HG02981 (cell line): ENCODE measurements at regions not wholly inside any gene's neighbourhood (a gene's known extent, or its start where the extent isn't known, plus 50 kb on each side); places are given as distances from the start of the nearest gene placed in this dataset.
"Not testable (repeated sequence)": the region's sequence is repeated elsewhere in the genome, so short reads cannot be mapped to it uniquely, and the experiment has no call there.

Experiments used
- ATAC-seq: cut with Tn5 transposase; IDR thresholded peaks from one replicate; pipeline ENCODE4 v1.9.1; 2021; ENCODE audit warnings: mild to moderate bottlenecking, moderate library complexity; ENCODE audit not compliant: unreplicated experiment

- no peak for ATAC-seq
Measured at GRCh38 chr2:106293271-106293783, 99.2 kb upstream of the UXS1 start.

- no peak for ATAC-seq
Measured at GRCh38 chr2:106292627-106293026, 98.5 kb upstream of the UXS1 start.

- no peak for ATAC-seq
Measured at GRCh38 chr2:106288873-106289272, 94.8 kb upstream of the UXS1 start.

GRCh38 chr2:106285237-106285829 is 91.2 kb upstream of the UXS1 start:
- ATAC-seq = no peak

- ATAC-seq = no peak
Measured at GRCh38 chr2:106284691-106285202, 90.6 kb upstream of the UXS1 start.

- no peak for ATAC-seq
Measured at GRCh38 chr2:106284255-106284654, 90.2 kb upstream of the UXS1 start.

GRCh38 chr2:106283228-106284152 is 89.4 kb upstream of the UXS1 start:
- not testable (repeated sequence) for ATAC-seq

- no peak for ATAC-seq
Measured at GRCh38 chr2:106282462-106283170, 88.5 kb upstream of the UXS1 start.

- ATAC-seq = not testable (repeated sequence)
Measured at GRCh38 chr2:106281907-106282430, 87.9 kb upstream of the UXS1 start.

- ATAC-seq = no peak
Measured at GRCh38 chr2:106280722-106281446, 86.8 kb upstream of the UXS1 start.

GRCh38 chr2:106280224-106280623 is 86.1 kb upstream of the UXS1 start:
- ATAC-seq = no peak

GRCh38 chr2:106278112-106278876 is 84.2 kb upstream of the UXS1 start:
- no peak for ATAC-seq

- ATAC-seq = no peak
Measured at GRCh38 chr2:106277426-106277825, 83.3 kb upstream of the UXS1 start.

GRCh38 chr2:106275971-106276370 is 81.9 kb upstream of the UXS1 start:
- ATAC-seq = no peak

GRCh38 chr2:106274668-106275067 is 80.6 kb upstream of the UXS1 start:
- no peak for ATAC-seq

GRCh38 chr2:106272216-106272807 is 78.2 kb upstream of the UXS1 start:
- no peak for ATAC-seq

GRCh38 chr2:106270471-106270891 is 76.4 kb upstream of the UXS1 start:
- no peak for ATAC-seq

GRCh38 chr2:106269591-106270291 is 75.6 kb upstream of the UXS1 start:
- ATAC-seq = peak; percentile 49

- no peak for ATAC-seq
Measured at GRCh38 chr2:106267997-106268396, 73.9 kb upstream of the UXS1 start.
